K562 (cell line): ENCODE measurements at regions not wholly inside any gene's neighbourhood (a gene's known extent, or its start where the extent isn't known, plus 50 kb on each side); places are given as distances from the start of the nearest gene placed in this dataset.

Source experiments
- ETV5 ChIP-seq: sonication (generic); formaldehyde crosslinking; IDR thresholded peaks from 2 replicates; pipeline ENCODE4 v1.4.0; 2020; ENCODE audit warnings: low read depth, mild to moderate bottlenecking, missing genetic modification reagents
- TF ChIP-seq, protein P1 (sequence below): sonication (generic); formaldehyde crosslinking; IDR thresholded peaks from 2 replicates; pipeline ENCODE4 v1.8.1; 2023; ENCODE audit warnings: mild to moderate bottlenecking, missing genetic modification reagents

DNA sequence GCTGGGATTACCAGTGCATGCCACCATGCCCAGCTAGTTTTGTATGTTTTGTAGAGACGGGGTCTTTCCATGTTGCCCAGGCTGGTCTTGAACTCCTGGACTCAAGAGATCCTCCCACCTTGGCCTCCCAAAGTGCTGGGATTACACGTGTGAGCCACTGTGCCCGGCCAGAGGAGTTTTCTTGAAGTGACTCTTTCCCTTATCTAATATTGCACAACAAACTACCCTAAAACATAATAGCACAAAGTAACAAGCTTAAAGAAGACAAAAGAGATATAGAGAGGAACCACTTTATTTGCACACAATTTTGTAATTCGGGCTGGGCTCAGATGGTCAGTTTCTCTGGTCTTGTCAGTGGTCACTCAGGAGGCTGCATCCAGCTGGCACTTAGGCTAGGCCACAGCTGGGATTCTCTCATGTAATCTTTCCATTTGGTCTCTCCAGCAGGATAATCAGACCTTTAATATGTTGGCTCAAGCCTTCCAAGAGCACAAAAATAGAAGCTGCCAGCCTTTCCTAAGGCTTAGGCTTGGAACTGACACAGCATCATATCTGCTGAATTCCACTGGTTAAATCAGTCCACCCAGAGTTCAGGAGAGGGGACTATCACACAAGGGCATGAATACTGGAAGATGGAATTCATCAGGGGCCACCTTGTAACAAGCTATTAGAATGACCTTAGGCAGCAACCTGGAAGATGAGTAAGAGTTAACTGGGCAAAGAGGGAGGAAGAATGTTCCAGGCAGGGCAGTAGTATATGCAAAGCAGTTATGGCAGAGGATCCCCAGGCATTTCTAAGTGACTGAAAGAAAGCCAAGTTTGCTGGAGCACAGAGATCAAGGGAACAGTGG is 56.7 kb upstream of the PNRC1 start:
- no peak for TF ChIP-seq ETV5
- TF ChIP-seq, protein P1, sequence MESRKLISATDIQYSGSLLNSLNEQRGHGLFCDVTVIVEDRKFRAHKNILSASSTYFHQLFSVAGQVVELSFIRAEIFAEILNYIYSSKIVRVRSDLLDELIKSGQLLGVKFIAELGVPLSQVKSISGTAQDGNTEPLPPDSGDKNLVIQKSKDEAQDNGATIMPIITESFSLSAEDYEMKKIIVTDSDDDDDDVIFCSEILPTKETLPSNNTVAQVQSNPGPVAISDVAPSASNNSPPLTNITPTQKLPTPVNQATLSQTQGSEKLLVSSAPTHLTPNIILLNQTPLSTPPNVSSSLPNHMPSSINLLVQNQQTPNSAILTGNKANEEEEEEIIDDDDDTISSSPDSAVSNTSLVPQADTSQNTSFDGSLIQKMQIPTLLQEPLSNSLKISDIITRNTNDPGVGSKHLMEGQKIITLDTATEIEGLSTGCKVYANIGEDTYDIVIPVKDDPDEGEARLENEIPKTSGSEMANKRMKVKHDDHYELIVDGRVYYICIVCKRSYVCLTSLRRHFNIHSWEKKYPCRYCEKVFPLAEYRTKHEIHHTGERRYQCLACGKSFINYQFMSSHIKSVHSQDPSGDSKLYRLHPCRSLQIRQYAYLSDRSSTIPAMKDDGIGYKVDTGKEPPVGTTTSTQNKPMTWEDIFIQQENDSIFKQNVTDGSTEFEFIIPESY (CRISPR knock-in tag) = no peak
